KG1 (cell line): ENCODE measurements at regions not wholly inside any gene's neighbourhood (a gene's known extent, or its start where the extent isn't known, plus 50 kb on each side); places are given as distances from the start of the nearest gene placed in this dataset.
"Not testable (repeated sequence)": the region's sequence is repeated elsewhere in the genome, so short reads cannot be mapped to it uniquely, and the experiment has no call there.

Experiments used
- DNase-seq: peaks from one replicate; lab custom pipeline; 2025; lab: John Stamatoyannopoulos, UW

- DNase-seq: no peak
Measured at GRCh38 chr10:53075469-53075868, 302.9 kb upstream of the MBL2 start.

- no peak for DNase-seq
Measured at GRCh38 chr10:53072144-53072543, 299.6 kb upstream of the MBL2 start.

GRCh38 chr10:53071505-53072125 is 299.0 kb upstream of the MBL2 start:
- no peak for DNase-seq

- no peak for DNase-seq
Measured at GRCh38 chr10:53069013-53069412, 296.4 kb upstream of the MBL2 start.

- no peak for DNase-seq
Measured at GRCh38 chr10:53064614-53065013, 292.0 kb upstream of the MBL2 start.

- no peak for DNase-seq
Measured at GRCh38 chr10:53063805-53064204, 291.2 kb upstream of the MBL2 start.

GRCh38 chr10:53052521-53053164 is 280.1 kb upstream of the MBL2 start:
- no peak for DNase-seq

GRCh38 chr10:53045315-53045714 is 272.7 kb upstream of the MBL2 start:
- DNase-seq: no peak

GRCh38 chr10:53035823-53036222 is 263.2 kb upstream of the MBL2 start:
- not testable (repeated sequence) for DNase-seq

GRCh38 chr10:53033396-53033795 is 260.8 kb upstream of the MBL2 start:
- DNase-seq: no peak

- not testable (repeated sequence) for DNase-seq
Measured at GRCh38 chr10:53029872-53030849, 257.6 kb upstream of the MBL2 start.

GRCh38 chr10:53029449-53029848 is 256.9 kb upstream of the MBL2 start:
- no peak for DNase-seq

- DNase-seq: not testable (repeated sequence)
Measured at GRCh38 chr10:53025765-53026164, 253.2 kb upstream of the MBL2 start.

GRCh38 chr10:53025172-53025711 is 252.7 kb upstream of the MBL2 start:
- DNase-seq: no peak

GRCh38 chr10:53023411-53023810 is 250.8 kb upstream of the MBL2 start:
- no peak for DNase-seq

- no peak for DNase-seq
Measured at GRCh38 chr10:53022611-53023088, 250.1 kb upstream of the MBL2 start.

- DNase-seq: no peak
Measured at GRCh38 chr10:53013201-53013810, 240.7 kb upstream of the MBL2 start.

GRCh38 chr10:53009961-53010907 is 237.7 kb upstream of the MBL2 start:
- DNase-seq: no peak

- DNase-seq: no peak
Measured at GRCh38 chr10:53007527-53007842, 234.9 kb upstream of the MBL2 start.

GRCh38 chr10:53006663-53007526 is 234.3 kb upstream of the MBL2 start:
- DNase-seq: no peak
